GM19238 (cell line): ENCODE measurements at regions not wholly inside any gene's neighbourhood (a gene's known extent, or its start where the extent isn't known, plus 50 kb on each side); places are given as distances from the start of the nearest gene placed in this dataset.
"Not testable (repeated sequence)": the region's sequence is repeated elsewhere in the genome, so short reads cannot be mapped to it uniquely, and the experiment has no call there.

ENCODE experiments used
- DNase-seq: peaks from one replicate; pipeline ENCODE4 v3.0.0; 2011; ENCODE audit warnings: low spot score; ENCODE audit not compliant: insufficient read length

DNA sequence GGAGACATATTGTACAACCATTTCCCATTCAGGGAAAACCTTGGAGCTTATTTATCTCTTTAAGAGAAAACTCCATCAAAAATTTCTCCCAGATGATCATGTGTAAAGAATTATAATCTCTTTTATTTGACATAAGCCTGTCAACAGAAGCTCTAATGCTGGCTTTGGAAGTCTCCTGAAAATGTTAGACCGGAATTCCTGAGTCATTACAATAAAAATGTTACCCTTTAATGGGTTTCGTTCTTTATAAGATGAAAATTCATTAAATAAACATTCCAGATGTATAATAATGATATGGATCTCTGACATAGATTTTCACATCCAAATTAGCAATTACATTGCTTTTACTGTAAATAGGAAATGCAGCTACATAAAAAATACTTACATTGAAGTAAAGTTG lies 1036.4 kb downstream of the EFNA5 start:
- DNase-seq, result no peak

DNA sequence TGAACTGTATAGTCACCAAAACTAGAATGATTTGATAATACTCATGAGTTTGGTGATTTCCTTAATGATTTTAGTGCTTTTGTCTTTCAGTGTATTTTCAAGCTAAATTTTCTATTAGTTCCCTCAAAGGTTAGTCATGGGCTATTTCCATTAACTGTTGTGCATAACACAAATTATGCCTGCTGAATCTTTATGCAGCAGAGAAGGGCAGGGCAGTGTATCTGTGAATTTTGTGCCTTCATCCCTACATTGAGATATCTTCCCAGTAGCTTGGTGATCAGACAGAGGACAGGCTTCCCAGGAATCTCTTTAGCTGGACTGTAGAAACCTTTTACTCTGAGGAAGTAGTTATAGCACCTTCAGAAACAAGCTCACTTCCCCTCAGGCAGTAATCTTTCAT lies 1036.9 kb downstream of the EFNA5 start:
- no peak for DNase-seq

DNA sequence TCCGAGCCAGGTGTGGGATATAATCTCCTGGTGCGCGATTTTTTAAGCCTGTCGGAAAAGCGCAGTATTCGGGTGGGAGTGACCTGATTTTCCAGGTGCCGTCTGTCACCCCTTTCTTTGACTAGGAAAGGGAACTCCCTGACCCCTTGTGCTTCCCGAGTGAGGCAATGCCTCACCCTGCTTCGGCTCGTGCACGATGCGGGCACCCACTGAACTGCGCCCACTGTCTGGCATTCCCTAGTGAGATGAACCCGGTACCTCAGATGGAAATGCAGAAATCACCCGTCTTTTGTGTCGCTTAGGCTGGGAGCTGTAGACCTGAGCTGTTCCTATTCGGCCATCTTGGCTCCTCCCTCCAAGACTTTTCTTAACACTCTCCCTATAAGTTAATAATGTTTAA lies 1042.3 kb downstream of the EFNA5 start:
- DNase-seq, result not testable (repeated sequence)

DNA sequence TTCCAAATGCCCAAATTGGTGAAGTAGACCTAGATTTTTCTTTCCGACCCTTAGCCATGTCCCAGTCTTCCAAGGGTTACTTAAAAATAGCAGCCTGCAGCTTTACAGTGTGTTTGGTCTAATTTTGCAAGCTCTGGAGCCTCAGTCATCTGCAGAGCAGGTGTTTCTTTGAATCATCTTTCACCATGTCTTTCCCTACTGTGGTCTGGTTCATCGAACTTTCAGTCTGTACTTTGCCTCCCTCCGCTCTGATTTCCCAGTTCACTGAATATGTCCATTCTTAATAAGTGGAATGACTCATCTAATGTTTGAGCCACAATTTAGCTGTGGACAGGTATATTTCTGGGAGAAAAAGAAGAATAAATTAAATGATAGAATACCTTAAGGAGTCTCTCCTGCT lies 1060.7 kb downstream of the EFNA5 start:
- DNase-seq, result no peak

DNA sequence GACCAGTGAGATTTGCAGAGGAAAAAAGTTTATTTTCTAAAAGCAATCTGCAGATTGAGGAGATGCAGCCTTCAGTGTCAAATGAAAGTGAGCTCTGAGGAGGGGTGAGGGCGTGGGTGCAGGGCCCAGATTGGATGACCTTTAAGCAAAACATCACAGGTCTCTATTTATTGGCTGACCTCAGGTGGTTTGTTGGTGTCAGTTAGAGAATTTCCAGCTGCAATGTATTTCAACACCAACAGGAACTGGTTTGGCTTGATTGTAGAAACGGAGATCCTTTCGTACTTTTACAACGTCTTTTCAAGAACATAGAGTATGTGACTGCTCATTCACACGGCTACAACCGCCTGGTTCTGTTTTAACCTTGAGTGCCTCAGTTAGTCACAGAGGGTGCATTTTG lies 1069.1 kb downstream of the EFNA5 start:
- DNase-seq, result no peak

DNA sequence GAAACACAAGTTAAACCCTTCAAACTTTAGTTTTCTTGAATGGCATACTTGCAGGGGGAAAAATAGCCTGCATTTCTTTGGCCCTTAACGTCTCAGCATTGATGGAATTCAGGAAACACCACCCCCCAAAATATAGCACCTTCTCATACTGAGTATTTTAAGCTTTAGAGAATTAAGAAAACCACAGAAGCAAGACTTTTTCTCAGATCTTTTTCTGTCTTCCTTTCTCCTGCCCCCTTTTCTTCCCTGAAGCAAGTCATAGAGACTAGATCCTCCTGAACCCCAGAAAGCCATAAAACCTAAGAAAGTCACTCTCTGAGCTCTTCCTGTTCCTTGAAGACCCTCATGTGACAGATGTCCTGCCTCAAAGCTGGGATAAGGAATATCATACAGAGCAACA lies 1069.9 kb downstream of the EFNA5 start:
- DNase-seq, result no peak

DNA sequence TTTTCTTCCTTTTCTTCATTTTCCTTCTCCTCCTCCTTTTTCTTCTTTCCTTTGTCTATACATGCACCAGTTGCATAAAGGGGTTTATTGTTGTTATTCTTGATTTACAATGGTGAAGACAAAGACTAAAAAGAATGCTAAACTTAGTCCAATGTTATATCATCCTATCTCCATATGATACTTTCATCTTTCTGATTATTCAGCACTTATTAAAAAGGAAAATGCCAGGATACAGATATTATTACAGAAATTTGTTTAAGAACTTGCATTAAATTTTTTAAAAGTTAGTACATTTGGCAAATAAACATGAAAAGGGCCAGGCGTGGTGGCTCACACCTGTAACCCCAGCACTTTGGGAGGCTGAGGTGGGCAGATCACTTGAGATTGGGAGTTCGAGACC lies 1074.9 kb downstream of the EFNA5 start:
- DNase-seq, result no peak

DNA sequence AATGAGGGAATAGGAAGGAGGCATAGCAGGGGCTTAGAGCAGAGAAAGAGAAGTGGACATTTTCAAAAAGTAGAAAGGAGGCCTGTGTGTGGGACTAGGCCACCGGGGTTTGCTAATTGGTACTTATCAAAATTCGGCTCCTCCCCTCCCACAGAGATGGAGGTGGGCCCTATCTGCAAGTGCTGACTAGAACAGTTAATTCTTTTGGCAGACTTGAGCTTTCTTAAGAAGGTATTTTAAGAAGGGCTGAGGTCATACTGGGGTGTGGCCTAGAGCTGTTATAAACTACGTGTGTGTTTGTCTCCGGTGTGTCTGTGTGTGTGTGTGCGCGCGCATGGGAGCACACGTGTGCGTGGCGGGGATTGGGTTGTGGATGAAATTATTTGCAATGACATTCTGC lies 1086.5 kb downstream of the EFNA5 start:
- DNase-seq, result no peak

DNA sequence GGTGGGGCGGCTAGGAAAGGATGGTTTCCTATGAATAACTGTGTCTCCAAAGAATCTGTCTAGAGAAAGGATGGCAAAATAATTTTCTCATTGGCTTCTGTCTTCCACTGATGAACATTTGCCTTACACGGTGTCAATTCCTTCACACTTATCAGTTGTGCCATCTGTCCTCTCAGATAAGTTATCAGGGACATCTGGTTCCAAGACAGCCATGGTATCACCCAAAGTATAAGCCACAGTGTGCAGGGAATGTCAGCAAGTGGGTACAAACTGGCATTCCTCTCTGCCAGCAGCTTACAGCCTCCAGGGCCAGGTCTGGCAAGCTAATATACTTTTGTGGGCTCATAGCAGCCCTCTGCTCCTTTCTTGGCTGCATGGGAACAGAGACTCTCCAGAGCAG lies 1092.0 kb downstream of the EFNA5 start:
- no peak for DNase-seq

DNA sequence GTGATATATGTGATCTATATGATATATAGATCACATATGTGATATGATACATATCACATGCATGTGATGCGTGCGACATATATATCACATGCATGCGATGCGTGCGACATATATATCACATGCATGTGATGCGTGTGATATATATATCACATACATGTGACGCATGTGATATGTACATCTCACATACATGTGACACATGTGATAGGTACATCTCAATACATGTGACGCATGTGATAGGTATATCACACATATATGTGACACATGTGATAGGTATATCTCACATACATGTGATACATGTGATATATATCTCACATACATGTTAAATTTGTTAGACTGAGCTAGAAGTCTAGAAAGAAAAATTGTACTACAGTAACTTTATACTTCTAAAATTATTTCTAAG lies 1095.9 kb downstream of the EFNA5 start:
- no peak for DNase-seq

DNA sequence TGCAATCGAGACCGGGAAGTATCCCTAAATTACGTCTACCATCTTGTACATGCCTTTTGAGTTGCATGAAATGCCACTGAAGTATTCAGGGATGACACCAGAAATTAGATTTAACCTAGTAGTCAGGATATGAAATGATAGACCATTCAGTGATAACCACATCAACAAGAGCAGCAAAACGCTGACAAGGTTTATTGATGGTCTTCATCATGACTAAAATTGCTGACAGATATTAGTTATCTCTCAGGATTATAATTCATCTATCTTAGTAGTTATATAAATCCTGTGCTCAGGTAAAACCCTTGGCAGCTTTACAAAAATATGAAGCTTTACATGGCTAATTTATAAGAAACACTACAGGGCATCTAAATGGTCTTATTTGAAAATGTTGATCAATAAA lies 1104.7 kb downstream of the EFNA5 start:
- no peak for DNase-seq

DNA sequence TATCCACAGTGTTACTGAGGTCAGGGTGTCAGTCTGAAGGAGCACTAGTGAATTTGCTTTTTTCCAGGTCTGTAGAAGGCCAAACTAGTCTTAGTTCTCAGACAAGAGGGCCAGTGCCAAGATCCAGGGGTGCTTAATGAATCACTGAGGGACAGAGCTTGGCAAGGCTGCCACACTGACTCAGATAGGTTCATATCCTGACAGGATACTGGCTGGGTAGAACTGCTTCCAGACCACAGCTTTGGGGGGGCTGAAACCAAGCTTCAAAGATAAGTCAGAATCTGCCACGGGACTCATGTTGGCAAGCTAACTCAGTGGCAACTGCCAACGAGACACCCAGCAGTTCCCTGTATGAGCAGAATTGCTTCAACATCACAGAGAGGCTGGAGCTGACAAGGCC lies 1125.4 kb downstream of the EFNA5 start:
- DNase-seq, result no peak

DNA sequence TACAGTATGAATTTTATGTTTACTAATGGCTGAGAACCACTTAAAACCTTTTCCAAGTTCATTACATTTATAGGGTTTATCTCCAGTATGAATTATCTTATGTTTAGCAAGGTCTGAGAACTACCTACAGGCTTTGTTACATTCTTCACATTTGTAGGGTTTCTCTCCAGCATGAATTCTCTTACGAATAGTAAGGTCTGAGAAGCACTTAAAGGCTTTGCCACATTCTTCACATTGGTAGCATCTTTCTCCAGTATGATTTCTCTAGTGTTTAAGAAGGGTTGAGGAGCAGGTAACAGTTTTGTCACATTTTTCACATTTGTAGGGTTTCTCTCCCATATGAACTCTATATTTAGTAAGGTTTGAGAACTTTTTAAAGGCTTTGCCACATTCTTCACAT lies 1127.4 kb downstream of the EFNA5 start:
- DNase-seq, result no peak

DNA sequence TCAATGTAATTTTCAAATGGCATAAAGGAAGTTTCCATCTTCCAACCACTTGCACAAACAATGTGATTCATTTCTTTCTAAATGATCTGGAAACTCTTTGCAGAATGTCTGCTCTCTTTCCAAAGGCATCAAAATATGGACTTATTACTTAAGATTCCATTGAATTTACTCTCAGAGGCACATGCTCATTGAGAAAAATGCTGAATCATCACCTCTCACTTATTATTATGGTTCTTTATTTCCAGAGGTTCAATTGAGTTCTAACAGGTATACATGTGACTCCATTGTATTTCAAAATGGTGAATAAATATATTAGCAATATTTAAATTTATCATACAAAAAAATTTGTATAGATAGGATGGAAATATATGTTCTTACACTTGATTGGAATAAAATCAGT lies 1140.6 kb downstream of the EFNA5 start:
- DNase-seq, result no peak

DNA sequence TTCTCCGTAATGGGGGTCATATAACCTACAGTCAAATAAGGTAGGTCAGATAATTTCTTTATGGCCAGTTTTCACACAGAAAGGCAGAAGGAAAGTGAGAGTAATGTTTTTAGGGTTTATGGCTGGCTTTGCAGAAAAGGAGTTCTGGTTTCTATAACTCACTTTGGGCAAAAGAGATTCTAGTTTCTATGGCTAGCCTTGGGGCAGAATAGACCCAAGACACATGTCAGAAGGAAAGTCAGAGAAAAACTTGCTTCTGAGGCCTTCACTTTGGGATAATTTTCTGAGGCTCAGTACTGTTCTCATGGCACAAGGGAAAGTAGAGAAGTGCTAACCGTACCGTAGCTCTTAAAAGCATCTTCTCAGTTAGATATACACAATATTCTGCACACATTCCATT lies 1145.3 kb downstream of the EFNA5 start:
- no peak for DNase-seq

DNA sequence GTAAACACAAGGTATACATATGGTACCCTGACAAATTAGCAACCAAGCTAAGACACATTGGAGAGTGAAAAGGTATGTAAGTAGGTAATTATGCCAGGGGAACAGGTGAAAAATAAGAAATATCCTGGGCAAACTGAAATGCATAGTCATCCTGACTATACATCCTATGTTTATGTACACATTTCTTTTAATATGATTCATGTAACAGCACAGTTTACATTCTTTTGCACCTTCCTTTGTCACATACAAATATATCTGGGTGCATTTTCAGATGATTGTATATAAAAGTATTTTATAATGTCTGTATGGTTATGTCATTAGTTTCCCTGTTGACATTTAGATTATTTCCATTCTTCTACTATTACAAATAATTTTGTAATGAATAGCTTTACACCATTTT lies 1146.9 kb downstream of the EFNA5 start:
- DNase-seq, result no peak

DNA sequence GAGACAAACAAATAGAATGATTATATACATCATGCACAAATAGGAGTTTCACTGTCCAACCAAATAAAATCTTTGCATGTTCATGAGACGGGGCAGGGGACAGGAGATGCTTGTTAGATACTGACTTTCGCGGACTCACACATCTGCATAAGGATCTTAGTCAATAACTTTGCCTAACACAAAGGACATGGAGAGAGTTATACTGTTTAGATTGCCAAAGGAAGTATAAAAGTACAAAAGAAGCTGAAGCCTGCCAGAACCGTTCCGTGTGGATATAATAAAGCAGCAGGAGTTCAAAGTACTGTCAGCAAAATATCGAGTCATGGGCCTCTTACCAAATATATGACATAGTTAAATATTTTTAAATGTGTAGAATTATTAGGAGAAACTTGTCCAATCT lies 1148.4 kb downstream of the EFNA5 start:
- no peak for DNase-seq

DNA sequence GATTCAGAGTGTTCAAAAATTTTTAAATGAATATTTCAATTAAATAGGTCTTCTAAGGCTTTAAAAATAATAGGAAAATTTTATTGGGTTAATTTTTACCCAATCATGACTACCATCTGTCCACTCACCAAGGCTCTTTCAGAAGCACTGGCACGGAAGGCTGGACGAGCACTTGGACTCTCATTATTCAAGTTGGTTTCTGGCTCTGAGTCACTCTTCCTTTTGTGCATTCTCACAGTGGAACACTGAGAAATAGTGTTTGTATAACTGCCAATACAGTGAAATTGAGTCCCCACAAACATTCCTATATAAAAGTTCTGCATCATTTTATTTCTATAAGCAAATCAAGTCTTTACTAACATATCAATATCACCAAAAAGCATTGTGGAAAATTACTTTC lies 1149.0 kb downstream of the EFNA5 start:
- no peak for DNase-seq

DNA sequence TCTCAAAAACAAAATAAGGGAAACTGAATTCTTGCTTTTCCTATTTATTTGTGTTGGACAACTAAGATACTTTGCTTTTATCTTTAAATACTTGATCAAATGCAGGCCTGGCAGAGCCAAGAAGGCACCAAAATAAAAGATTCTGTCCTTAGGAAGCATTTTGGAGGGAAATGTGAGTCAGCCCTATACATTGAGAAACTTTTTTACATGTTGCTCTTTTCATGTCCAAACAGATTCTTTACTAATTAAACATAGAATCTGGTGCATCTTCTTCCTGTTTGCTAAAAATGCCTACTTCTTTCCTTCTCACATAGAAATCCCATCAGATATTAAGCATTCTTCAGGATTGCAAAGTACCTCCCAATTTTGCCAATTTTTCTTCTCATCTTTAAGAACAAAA lies 1160.4 kb downstream of the EFNA5 start:
- DNase-seq, result no peak

DNA sequence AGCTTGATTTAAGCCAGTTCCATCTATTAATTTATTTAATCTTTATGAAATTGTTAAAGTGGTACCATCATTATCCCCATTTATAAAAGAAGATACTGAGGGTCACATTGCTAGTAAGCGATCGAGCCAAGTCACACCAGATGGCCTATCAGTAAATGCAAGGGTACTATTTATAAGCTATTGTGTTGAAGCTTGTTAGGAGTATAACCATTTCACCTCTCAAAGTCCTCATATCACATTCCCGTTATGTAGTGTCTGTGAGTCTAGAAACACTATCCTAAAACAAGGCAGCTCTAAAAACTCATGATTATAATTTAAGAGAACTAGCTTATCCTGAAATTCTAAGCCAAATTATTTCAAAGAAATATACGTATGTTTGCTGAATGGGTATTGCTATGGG lies 1161.8 kb downstream of the EFNA5 start:
- DNase-seq, result no peak

DNA sequence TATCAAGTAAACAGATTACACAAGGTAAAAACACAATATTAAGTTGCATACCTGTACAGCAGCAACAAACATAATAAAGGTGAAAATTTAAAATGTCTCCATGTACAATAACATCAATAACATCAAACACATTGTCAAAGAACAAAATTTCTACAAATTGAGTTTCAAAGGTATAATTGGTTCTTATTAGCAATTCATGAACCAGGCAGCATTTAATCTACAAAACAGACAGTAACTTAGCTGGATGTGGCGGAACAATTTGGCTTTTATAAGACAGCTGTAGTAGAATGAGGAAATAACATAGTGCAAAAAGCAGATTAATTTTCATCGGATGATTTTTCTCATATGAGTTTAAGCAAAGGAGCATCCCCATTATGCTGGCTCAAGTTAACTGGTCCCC lies 1176.8 kb downstream of the EFNA5 start:
- no peak for DNase-seq

DNA sequence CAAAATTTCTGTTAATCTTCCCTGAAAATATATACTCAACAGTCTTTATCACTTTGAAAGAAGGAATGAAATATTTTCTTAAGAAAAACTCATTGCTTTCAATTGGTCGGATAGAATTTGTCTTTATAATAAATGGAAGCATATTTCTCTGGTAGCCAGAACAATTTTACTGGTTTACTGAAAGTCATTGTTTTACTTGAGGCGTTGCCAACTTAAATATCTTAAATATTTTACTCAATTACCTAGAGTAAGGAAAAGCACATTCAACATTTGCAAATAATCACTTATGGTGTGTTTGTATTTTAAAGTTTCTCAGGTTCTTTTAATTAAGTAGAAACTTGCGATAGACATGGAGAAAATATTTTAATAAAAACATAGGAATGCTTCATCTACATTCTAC lies 1181.7 kb downstream of the EFNA5 start:
- no peak for DNase-seq

DNA sequence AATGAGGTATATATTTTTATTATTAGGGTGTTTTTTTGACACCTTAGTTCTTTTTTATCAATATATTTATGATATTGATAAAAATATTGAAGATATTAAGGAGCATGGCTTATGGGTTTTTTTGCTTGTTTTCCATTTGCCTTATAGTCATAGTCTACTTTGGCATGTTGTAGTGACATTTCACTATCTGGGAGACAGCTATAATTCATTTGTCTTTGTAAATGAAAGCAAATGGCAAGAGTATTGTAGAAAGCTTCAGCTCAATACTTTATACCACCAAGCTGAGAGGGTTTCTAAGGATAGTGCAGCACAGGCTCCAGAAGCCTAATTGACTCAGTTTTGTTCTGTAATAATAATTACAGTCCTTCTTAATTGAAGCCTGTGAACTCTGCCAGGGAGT lies 1182.3 kb downstream of the EFNA5 start:
- DNase-seq, result no peak

DNA sequence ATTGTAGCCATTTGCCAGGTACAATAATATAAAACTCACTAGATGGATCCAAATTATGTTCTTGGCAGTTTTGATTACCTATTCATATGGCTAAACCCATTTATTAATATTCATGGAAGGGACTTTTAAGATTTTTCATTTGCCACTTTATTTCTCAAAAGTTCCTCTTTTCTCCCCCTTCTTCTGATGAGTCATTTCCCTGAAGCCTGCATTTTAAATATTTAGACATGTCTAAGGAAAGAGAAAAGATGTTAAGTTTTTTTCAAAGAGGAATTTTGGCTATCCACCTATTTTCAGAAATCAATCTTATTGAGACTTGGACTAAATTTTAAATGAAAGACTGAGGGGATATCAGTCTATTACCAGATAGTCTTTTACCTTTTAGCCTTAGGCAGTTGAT lies 1189.4 kb downstream of the EFNA5 start:
- DNase-seq, result no peak

DNA sequence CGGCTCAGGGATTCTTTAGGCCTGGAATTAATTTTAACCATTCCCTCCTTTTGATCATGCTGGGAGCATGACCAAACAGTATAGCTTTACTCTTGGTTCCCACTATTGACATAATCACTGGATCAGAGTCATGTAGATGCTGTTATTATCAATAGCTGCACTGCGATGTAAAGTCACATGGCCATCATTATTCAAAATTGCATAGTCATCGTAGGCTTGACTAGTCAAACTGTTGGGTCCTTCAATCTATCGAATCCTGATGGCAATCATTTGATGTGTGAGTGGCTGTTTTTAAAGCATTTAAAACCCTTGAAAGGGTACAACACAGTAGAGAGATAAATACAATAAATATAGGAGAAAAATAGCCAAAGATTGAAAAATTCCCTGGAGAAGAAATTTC lies 1194.1 kb downstream of the EFNA5 start:
- no peak for DNase-seq
